ENCODE measurements at regions not wholly inside any gene's neighbourhood (a gene's known extent, or its start where the extent isn't known, plus 50 kb on each side); places are given as distances from the start of the nearest gene placed in this dataset.

DNA sequence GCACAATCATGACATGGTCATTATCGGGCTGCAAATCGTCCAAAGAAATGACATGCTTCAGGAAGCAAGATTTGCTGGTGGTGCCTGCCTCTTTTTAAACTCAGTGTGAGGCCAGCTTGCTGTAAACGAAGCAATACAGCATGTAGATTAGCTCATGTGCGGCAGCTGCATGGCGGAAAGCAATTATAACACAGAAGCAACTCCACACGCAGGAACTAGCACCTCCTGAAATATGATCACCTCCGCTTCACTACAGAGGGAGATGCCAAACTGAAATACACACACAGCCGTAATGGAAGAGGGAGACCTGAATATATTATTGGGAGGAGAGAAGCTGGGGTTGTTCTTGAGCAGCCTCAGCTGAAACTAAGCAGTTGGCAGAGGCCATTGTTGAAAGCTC, 312.5 kb downstream of the PSAT1 start:
- no peak for TF ChIP-seq CTCF (IDR thresholded peaks at IDR 0.05)
- TF ChIP-seq EP300 (IDR thresholded peaks at IDR 0.05): no peak
- TF ChIP-seq POLR2AphosphoS5 (IDR thresholded peaks at IDR 0.05): no peak
- no peak for TF ChIP-seq POLR2A (IDR thresholded peaks at IDR 0.05)

Data from stomach (tissue), 4 donors.